Common myeloid progenitor, CD34-positive (primary cell): ENCODE measurements at regions not wholly inside any gene's neighbourhood (a gene's known extent, or its start where the extent isn't known, plus 50 kb on each side); places are given as distances from the start of the nearest gene placed in this dataset.

Source experiments
- CTCF ChIA-PET: fragments of 350-600 bp; sonication (Branson Sonifier 250); formaldehyde crosslinking; loops from one replicate; lab custom pipeline; 2021; ENCODE audit warnings: antibody characterized with exemption; lab: Charles Lee
- POLR2A ChIA-PET: fragments of 350-600 bp; sonication (Branson Sonifier 250); formaldehyde crosslinking; loops from one replicate; lab custom pipeline; 2021; ENCODE audit warnings: antibody characterized with exemption; lab: Charles Lee
- DNase-seq, 3 donors: peaks; one replicate each; pipeline versions ENCODE4 v3.0.0 to v3.0.0-alpha.2; 2013
- H3K27ac ChIP-seq, 2 experiments: 1 replicate in 1 of 2; 2 replicates in 1 of 2; pipeline ENCODE4 v1.7.0; 2013; ENCODE audit warnings: inconsistent platforms in 2 of 2, low read length in 2 of 2, mild to moderate bottlenecking in 2 of 2, low read depth in 1 of 2, moderate library complexity in 1 of 2; ENCODE audit not compliant: severe bottlenecking in 2 of 2, insufficient read depth in 1 of 2, poor library complexity in 1 of 2
- H3K27me3 ChIP-seq, 5 experiments: replicated peaks in 2 of 5; 1 replicate in 3 of 5; 2 replicates in 2 of 5; pipeline versions ENCODE4 v1.6.1 to v1.7.0; 2013; ENCODE audit warnings: low read length in 4 of 5, mild to moderate bottlenecking in 2 of 5, moderate library complexity in 2 of 5, inconsistent platforms in 1 of 5; ENCODE audit not compliant: insufficient read depth in 5 of 5, control insufficient read depth in 4 of 5
- H3K36me3 ChIP-seq, 4 experiments: 1 replicate in 2 of 4; 2 replicates in 2 of 4; pipeline versions ENCODE4 v1.6.1 to v1.7.0; 2013; ENCODE audit warnings: low read length in 3 of 4, control low read depth in 1 of 4, mild to moderate bottlenecking in 1 of 4; ENCODE audit not compliant: control insufficient read depth in 4 of 4, insufficient read depth in 4 of 4
- H3K4me1 ChIP-seq, 4 experiments: 1 replicate in 3 of 4; 2 replicates in 1 of 4; pipeline versions ENCODE4 v1.6.1 to v1.7.1; 2013; ENCODE audit warnings: low read length in 3 of 4, mild to moderate bottlenecking in 3 of 4, control low read depth in 1 of 4, inconsistent platforms in 1 of 4, moderate library complexity in 1 of 4; ENCODE audit not compliant: control insufficient read depth in 4 of 4, insufficient read depth in 4 of 4; ENCODE audit errors: control extremely low read depth in 1 of 4
- H3K4me3 ChIP-seq, 7 experiments: 1 replicate in 4 of 7; 2 replicates in 3 of 7; pipeline versions ENCODE4 v1.5.1 to v1.7.0; 2013; ENCODE audit warnings: mild to moderate bottlenecking in 7 of 7, low read length in 6 of 7, moderate library complexity in 6 of 7, inconsistent platforms in 2 of 7, low read depth in 2 of 7, control low read depth in 1 of 7; ENCODE audit not compliant: insufficient read depth in 4 of 7, control insufficient read depth in 1 of 7; ENCODE audit errors: extremely low read depth in 1 of 7
- H3K9me3 ChIP-seq, 5 experiments: 1 replicate in 4 of 5; 2 replicates in 1 of 5; pipeline versions ENCODE4 v1.6.1 to v1.7.1; 2013; ENCODE audit warnings: low read length in 4 of 5, mild to moderate bottlenecking in 2 of 5, inconsistent platforms in 1 of 5, low read depth in 1 of 5, moderate library complexity in 1 of 5; ENCODE audit not compliant: control insufficient read depth in 4 of 5, insufficient read depth in 2 of 5; ENCODE audit errors: control extremely low read depth in 1 of 5
- WGBS: methylation state at CpG from one replicate; pipeline ENCODE4 v1.1.5; 2013; ENCODE audit not compliant: insufficient coverage; 5-methylcytosine and 5-hydroxymethylcytosine counted together

GRCh38 chr5:96016216-96016615 lies 54.6 kb upstream of the ELL2 start:
- Histone ChIP-seq H3K4me1 (no peaks in the 10 kb centered on the region), H3K4me3 (no peak overlapping the region), H3K36me3 (no peaks in the 10 kb centered on the region), H3K27me3 (no peaks in the 10 kb centered on the region), H3K9me3 (no peaks in the 10 kb centered on the region), H3K27ac (no peak overlapping the region)
- CTCF ChIA-PET = no interaction called here
- peak in 1 of 3 donors; percentile 11 for DNase-seq
- POLR2A ChIA-PET = no interaction called here
- no CpG with 5 or more reads among the region's 2 CpGs for WGBS

GRCh38 chr5:96015709-96016108 lies 54.1 kb upstream of the ELL2 start:
- Histone ChIP-seq H3K36me3 (no peaks in the 10 kb centered on the region), H3K27me3 (no peaks in the 10 kb centered on the region), H3K4me3 (no peak overlapping the region), H3K4me1 (no peaks in the 10 kb centered on the region), H3K9me3 (no peaks in the 10 kb centered on the region), H3K27ac (no peak overlapping the region)
- 100% methylated on average over 1 of the region's 1 CpG for WGBS
- POLR2A ChIA-PET = no interaction called here
- CTCF ChIA-PET = no interaction called here
- no peak for DNase-seq

GRCh38 chr5:96014395-96014794 lies 52.7 kb upstream of the ELL2 start:
- ChIA-PET POLR2A (no interaction called here), CTCF (interaction anchor here (1.0 kb wide), 1 partner anchor 13 kb away, joined by 4 read pairs; no protein-coding TSS in a partner anchor)
- WGBS = no CpG with 5 or more reads among the region's 1 CpG
- Histone ChIP-seq H3K9me3 (no peaks in the 10 kb centered on the region), H3K4me1 (no peaks in the 10 kb centered on the region), H3K27me3 (no peaks in the 10 kb centered on the region), H3K4me3 (no peak overlapping the region), H3K27ac (no peak overlapping the region), H3K36me3 (no peaks in the 10 kb centered on the region)
- no peak for DNase-seq

- ChIA-PET POLR2A (no interaction called here), CTCF (interaction anchor here (0.7 kb wide), 1 partner anchor 443 kb away, joined by 3 read pairs; no protein-coding TSS in a partner anchor)
- no peaks in the 10 kb centered on the region for H3K9me3 ChIP-seq
- H3K36me3 ChIP-seq = no peaks in the 10 kb centered on the region
- DNase-seq = no peak
- no peak overlapping the region for H3K27ac ChIP-seq
- no peaks in the 10 kb centered on the region for H3K27me3 ChIP-seq
- H3K4me1 ChIP-seq = no peaks in the 10 kb centered on the region
- no peak overlapping the region for H3K4me3 ChIP-seq
- no CpG with 5 or more reads among the region's 1 CpG for WGBS
Observed at GRCh38 chr5:96013254-96013653, 51.6 kb upstream of the ELL2 start.

- CTCF ChIA-PET = no interaction called here
- Histone ChIP-seq H3K36me3 (no peaks in the 10 kb centered on the region), H3K4me1 (no peaks in the 10 kb centered on the region), H3K27me3 (no peaks in the 10 kb centered on the region), H3K4me3 (no peak overlapping the region), H3K9me3 (no peaks in the 10 kb centered on the region), H3K27ac (no peak overlapping the region)
- DNase-seq = no peak
- POLR2A ChIA-PET = no interaction called here
Observed at GRCh38 chr5:96012399-96012798, 50.7 kb upstream of the ELL2 start.
